Ectodermal cell (in vitro differentiated cells): ENCODE measurements at regions not wholly inside any gene's neighbourhood (a gene's known extent, or its start where the extent isn't known, plus 50 kb on each side); places are given as distances from the start of the nearest gene placed in this dataset.

Source experiments
- H3K27ac ChIP-seq: 2 replicates; pipeline ENCODE4 v1.7.0; 2013; ENCODE audit warnings: mild to moderate bottlenecking, low read depth, low read length; ENCODE audit not compliant: insufficient read depth, poor library complexity, severe bottlenecking
- H3K27me3 ChIP-seq: 2 replicates; pipeline ENCODE4 v1.7.0; 2013; ENCODE audit warnings: mild to moderate bottlenecking, low read length; ENCODE audit not compliant: insufficient read depth, control insufficient read depth, poor library complexity, severe bottlenecking
- H3K36me3 ChIP-seq: one replicate; pipeline ENCODE4 v1.7.0; 2013; ENCODE audit warnings: low read length; ENCODE audit not compliant: control insufficient read depth, insufficient read depth
- H3K4me1 ChIP-seq: one replicate; pipeline ENCODE4 v1.7.0; 2013; ENCODE audit warnings: low read length; ENCODE audit not compliant: control insufficient read depth, insufficient read depth
- H3K4me3 ChIP-seq: 2 replicates; pipeline ENCODE4 v1.7.0; 2013; ENCODE audit warnings: low read depth, low read length, control low read depth; ENCODE audit not compliant: insufficient read depth
- H3K9me3 ChIP-seq: 2 replicates; pipeline ENCODE4 v1.7.0; 2013; ENCODE audit warnings: mild to moderate bottlenecking, low read length, moderate library complexity; ENCODE audit not compliant: control insufficient read depth
- WGBS, 2 experiments: methylation state at CpG; one replicate each; pipeline ENCODE4 v1.1.7; 2013; ENCODE audit warnings: missing lambda C conversion rate in 2 of 2; 5-methylcytosine and 5-hydroxymethylcytosine counted together

- H3K27ac ChIP-seq = no peak overlapping the region
- H3K4me3 ChIP-seq = no peak overlapping the region
- H3K27me3 ChIP-seq = no peaks in the 10 kb centered on the region
- no peaks in the 10 kb centered on the region for H3K9me3 ChIP-seq
- no peaks in the 10 kb centered on the region for H3K4me1 ChIP-seq
- WGBS, 2 experiments = 96 to 100% methylated on average over 4 of the region's 4 CpGs
- no peaks in the 10 kb centered on the region for H3K36me3 ChIP-seq
Observed at GRCh38 chr5:97919719-97920118, 736.7 kb upstream of the RIOK2 start.

DNA sequence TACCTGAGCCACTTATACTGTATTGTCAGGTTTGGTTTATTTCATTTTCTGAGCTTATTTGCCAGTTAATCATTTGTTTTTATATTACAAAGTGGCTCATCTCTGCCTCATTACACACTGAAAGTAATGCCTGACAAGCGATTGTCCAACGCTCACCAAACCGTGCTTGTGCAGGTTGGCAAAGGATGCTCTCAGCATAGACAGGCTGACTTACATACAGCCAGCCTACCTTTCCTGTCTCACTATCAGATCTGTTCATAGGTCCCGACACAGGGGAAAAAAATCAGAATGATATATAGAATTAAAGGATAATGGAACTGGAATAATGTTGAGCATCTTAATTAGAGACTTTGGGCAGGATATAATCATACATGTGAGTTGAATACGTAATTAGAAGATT, 739.7 kb upstream of the RIOK2 start:
- 95 to 96% methylated on average over 5 of the region's 5 CpGs for WGBS, 2 experiments
- Histone ChIP-seq H3K27ac (no peak overlapping the region), H3K4me1 (no peaks in the 10 kb centered on the region), H3K27me3 (no peaks in the 10 kb centered on the region), H3K4me3 (no peak overlapping the region), H3K36me3 (no peaks in the 10 kb centered on the region), H3K9me3 (no peaks in the 10 kb centered on the region)

DNA sequence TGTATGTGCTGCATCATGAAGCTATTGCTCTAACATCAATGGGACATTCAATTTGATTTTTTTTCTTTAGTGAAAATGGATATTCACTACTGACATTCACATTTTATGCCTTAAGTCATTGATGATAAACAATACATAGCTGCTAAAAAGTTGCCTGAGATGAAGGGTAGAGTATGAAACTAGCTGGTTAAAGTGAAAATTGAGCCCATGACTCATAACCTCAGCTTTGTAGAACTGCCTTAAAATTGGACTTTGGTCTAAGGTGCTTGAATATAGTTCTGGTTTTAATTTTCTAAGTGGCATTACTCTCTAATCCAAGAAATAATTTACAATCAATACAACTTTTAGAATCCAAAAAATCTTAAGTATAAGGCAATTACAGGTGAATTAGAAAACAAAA, 740.4 kb upstream of the RIOK2 start:
- no peaks in the 10 kb centered on the region for H3K4me1 ChIP-seq
- H3K36me3 ChIP-seq = no peaks in the 10 kb centered on the region
- no peaks in the 10 kb centered on the region for H3K9me3 ChIP-seq
- H3K27me3 ChIP-seq = no peaks in the 10 kb centered on the region
- H3K4me3 ChIP-seq = no peak overlapping the region
- H3K27ac ChIP-seq = no peak overlapping the region

- Histone ChIP-seq H3K9me3 (no peaks in the 10 kb centered on the region), H3K27me3 (no peaks in the 10 kb centered on the region), H3K4me1 (no peaks in the 10 kb centered on the region), H3K36me3 (no peaks in the 10 kb centered on the region), H3K4me3 (no peak overlapping the region), H3K27ac (no peak overlapping the region)
- 89 to 100% methylated on average over 1 of the region's 1 CpG for WGBS, 2 experiments
Observed at GRCh38 chr5:97923997-97924396, 741.0 kb upstream of the RIOK2 start.

GRCh38 chr5:97929383-97929782, 746.3 kb upstream of the RIOK2 start:
- WGBS, 2 experiments = 93 to 100% methylated on average over 1 of the region's 1 CpG
- Histone ChIP-seq H3K9me3 (no peaks in the 10 kb centered on the region), H3K4me1 (no peaks in the 10 kb centered on the region), H3K36me3 (no peaks in the 10 kb centered on the region), H3K4me3 (no peak overlapping the region), H3K27ac (no peak overlapping the region), H3K27me3 (no peaks in the 10 kb centered on the region)

DNA sequence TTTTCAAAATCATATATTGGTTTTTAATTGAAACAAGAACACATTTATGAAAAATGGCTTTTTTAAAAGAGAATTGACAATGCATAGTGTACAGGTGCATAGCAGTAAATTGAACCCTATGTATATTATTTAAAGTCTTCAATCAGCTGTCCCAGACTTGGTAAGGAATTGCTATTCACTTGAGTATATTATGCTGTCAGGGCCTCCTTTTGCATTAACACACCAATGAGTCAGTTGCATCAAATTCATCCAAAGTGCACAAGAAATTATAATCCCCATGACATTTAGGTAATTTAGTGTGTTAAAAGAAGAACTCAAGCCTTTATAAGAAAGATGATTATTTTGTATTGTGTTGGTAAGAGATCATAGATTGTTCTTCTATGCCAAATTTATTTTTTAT, 748.8 kb upstream of the RIOK2 start:
- no peak overlapping the region for H3K27ac ChIP-seq
- H3K9me3 ChIP-seq = no peaks in the 10 kb centered on the region
- H3K27me3 ChIP-seq = no peaks in the 10 kb centered on the region
- H3K4me3 ChIP-seq = no peak overlapping the region
- H3K36me3 ChIP-seq = no peaks in the 10 kb centered on the region
- H3K4me1 ChIP-seq = no peaks in the 10 kb centered on the region

DNA sequence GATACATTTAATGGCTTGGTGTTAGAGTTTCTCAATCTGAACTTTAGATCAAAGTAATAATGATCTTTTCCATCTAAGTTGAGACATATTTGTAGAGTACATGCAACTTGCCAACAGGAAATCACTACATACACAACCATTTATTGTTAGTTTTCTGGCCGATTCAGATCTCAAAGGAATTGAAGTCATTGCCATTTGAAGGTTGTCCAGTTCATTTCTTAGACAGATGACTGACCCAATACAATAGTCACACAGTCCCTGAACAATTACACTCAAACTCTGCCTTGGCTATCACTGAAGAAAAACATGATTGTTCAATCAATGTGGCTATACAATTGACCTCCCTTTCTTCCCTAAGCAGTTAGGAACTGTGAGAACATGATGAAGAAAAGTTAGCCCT, 753.2 kb upstream of the RIOK2 start:
- Histone ChIP-seq H3K4me1 (no peaks in the 10 kb centered on the region), H3K27me3 (no peaks in the 10 kb centered on the region), H3K36me3 (no peaks in the 10 kb centered on the region), H3K4me3 (no peak overlapping the region), H3K27ac (no peak overlapping the region), H3K9me3 (no peaks in the 10 kb centered on the region)
- 96 to 97% methylated on average over 1 of the region's 1 CpG for WGBS, 2 experiments

GRCh38 chr5:97937846-97938245, 754.8 kb upstream of the RIOK2 start:
- no peak overlapping the region for H3K27ac ChIP-seq
- no peaks in the 10 kb centered on the region for H3K36me3 ChIP-seq
- H3K27me3 ChIP-seq = no peaks in the 10 kb centered on the region
- WGBS, 2 experiments = 89 to 92% methylated on average over 2 of the region's 2 CpGs
- H3K9me3 ChIP-seq = no peaks in the 10 kb centered on the region
- H3K4me1 ChIP-seq = no peaks in the 10 kb centered on the region
- H3K4me3 ChIP-seq = no peak overlapping the region

GRCh38 chr5:97943036-97943435, 760.0 kb upstream of the RIOK2 start:
- H3K9me3 ChIP-seq = no peaks in the 10 kb centered on the region
- H3K4me1 ChIP-seq = no peaks in the 10 kb centered on the region
- H3K36me3 ChIP-seq = no peaks in the 10 kb centered on the region
- no peak overlapping the region for H3K27ac ChIP-seq
- H3K27me3 ChIP-seq = no peaks in the 10 kb centered on the region
- H3K4me3 ChIP-seq = no peak overlapping the region

- H3K9me3 ChIP-seq = no peaks in the 10 kb centered on the region
- H3K27me3 ChIP-seq = no peaks in the 10 kb centered on the region
- 83 to 86% methylated on average over 1 to 2 of the region's 2 CpGs for WGBS, 2 experiments
- no peaks in the 10 kb centered on the region for H3K4me1 ChIP-seq
- H3K36me3 ChIP-seq = no peaks in the 10 kb centered on the region
- H3K4me3 ChIP-seq = no peak overlapping the region
- no peak overlapping the region for H3K27ac ChIP-seq
Observed at GRCh38 chr5:97951139-97951538, 768.1 kb upstream of the RIOK2 start.

GRCh38 chr5:97955450-97955849, 772.4 kb upstream of the RIOK2 start:
- H3K36me3 ChIP-seq = no peaks in the 10 kb centered on the region
- 75 to 98% methylated on average over 1 of the region's 1 CpG for WGBS, 2 experiments
- H3K27me3 ChIP-seq = no peaks in the 10 kb centered on the region
- no peaks in the 10 kb centered on the region for H3K4me1 ChIP-seq
- no peaks in the 10 kb centered on the region for H3K9me3 ChIP-seq
- H3K4me3 ChIP-seq = no peak overlapping the region
- H3K27ac ChIP-seq = no peak overlapping the region
